Glomerular visceral epithelial cell (primary cell): ENCODE measurements at regions not wholly inside any gene's neighbourhood (a gene's known extent, or its start where the extent isn't known, plus 50 kb on each side); places are given as distances from the start of the nearest gene placed in this dataset.

Experiments used
- DNase-seq: peaks from one replicate; pipeline ENCODE4 v3.0.0-alpha.2; 2016; ENCODE audit errors: extremely low spot score

DNA sequence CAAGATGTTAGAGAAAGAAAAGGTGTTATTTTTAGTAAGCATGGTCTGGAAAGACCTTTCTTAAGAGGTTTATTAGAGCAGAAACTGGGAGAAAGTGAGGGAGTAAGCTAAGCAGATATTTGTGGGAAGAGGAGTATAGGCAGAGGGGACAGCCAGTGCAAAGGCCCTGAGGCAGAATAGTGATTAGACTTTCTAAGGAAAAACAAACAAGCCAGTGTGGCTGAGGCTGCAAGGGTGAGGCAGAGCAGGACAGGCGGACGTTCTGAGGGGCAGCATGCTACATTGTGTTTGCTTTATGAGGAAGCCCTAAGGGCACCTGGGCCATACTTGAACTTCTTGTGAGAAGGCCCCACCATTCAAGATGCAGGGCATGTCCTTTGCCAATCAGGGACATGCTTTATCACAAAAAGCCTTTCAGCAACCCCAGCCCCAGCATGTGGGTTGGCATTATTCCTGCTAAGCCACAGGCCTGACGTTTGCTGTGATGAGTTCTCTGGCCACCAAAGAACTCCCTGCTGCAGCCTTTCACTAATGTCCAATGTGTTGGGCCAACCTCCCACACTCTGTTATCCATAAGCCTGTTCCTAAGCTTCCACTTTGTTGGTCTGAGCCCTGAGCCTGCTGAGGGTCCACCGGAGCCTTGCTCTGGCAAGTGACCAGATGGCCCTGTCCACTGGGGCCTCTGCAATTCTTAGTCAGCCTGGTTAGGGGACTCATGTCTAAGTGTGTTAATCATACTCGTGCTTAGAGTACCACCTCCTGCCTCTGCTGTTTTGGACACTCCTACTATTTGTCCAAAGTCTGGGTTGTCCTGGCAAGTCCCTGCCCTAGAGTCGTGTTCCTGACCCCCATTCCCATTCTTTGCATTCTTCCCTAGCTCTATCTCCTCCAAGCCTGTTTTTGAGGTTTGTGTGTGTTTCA, 209.9 kb upstream of the CTNNB1 start:
- no peak for DNase-seq

DNA sequence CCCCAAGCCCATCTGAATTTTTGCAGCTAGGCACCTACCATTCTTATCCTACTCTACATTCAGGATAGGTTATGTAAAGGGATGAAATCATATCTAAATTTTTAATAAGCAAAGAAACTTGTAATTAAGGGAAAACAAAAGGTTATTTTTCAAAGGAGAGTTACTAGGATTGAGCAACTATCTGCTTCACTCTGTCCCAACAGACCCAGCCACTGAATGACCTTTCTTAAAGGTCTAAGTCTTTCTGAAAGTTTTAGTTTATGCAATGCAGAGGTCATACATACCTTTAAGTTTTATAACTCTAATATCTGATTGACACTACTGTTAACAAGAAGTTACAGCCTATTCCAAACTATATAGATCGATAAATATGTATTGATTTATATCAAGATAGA, 209.2 kb upstream of the CTNNB1 start:
- DNase-seq: no peak

DNA sequence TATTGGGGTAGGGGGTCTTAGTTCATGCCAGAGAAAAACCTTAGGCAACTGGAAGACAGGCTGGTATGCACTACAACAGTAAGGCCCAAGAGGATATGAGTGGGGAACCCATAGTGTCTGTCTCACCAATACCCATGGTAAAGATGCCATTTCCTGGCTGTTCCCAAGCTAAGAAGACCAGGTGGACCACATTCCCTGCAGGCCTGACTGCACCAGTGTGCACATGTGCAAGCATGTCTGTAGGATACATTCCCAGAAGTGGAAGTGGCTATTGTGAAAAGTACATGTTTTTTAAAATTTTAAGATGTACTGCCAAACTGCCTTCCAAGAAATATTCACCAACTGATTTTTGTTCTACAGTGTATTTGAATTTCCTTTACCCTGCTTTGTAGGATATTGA, 207.3 kb upstream of the CTNNB1 start:
- no peak for DNase-seq

DNA sequence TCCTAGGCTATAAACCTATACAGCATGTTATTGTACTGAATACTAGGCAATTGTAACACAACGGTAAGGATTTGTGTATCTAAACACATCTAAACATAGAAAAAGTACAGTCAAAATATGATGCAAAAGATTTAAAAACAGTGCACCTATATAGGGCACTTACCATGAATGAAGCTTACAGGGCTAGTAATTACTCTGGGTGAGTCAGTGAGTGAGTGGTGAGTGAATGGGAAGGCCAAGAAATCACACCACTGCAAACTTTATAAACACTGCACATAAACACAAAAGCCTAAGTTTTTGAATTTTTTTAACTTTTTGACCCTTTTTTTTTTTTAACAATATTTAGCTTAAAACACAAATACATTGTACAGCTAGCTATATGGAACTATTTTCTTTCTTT, 204.7 kb upstream of the CTNNB1 start:
- DNase-seq: no peak

DNA sequence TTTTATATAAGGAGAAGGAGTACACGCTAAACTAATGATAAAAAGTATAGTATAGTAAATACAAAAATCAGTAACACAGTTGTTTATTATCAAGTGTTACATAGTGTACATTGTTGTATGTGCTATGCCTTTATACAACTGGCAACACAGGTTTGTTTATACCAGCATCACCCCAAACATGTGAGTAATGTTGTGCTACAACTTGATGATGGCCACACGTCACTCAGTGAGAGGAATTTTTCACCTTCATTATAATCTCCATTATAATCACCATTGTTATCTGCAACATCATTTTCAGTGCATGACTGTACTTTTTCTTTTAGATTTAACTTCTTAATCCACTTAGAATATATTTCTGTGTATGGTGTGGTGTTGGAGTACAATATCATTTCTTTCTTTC, 204.0 kb upstream of the CTNNB1 start:
- DNase-seq: no peak

DNA sequence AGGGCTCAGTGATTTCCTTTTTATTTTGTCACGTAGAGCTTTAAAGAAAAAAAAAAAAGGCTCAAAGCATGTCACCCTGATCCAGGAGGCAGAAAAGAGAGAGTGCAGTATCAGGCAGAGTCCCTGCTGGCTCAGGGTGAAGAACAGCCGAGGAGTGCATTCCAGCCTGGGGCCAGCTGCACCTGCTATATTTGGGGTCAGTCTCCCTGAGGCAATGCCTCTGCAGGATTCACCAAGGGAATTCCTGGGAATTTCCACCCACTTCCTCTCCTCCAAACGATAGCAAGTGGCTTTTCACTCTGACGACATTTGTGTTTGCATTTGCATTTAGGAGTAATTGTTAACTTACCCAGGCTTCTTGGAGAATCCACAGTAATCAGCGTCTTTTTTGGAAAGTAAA, 202.9 kb upstream of the CTNNB1 start:
- peak; percentile 45 for DNase-seq

DNA sequence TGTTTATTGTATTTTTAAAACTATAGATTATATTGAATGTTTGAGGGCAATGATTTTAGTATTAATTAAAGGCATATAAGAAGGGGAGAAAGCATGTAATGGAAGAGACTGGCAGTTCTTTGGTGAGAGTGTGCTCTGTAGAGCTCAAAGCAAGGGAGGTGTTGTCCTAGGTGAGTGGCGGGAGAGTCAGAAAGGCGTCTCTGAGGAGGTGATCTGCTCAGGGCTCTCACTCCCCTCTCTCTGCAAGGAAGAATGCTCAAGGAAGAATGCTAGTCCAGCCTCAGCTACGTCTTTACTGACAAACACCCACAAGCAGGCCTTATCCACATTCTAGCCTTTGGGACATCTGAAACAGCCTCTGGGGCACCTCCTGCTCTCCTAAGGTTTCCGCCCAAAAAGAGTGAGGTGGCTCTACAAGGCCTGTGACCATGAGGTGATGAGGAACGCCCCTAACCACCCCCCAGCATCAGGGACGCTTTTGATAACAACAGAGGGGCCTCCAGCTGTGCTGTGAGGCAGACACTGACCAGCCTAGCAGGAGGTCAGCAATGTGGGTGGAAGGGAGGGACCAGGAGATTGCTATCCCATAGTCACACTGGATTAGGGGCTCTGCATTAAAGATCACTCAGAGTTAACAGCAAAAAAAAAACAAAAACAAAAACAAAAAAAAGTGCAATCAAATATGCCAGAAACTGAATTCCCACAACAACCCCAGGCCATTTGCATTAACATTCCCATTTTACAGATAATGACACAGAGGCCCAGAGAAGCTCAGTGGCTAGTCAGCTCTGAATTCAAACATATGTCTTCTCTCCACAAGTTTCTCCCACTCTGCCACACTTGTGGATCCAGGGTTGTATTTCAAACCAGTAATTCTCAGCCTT, 202.2 kb upstream of the CTNNB1 start:
- no peak for DNase-seq

DNA sequence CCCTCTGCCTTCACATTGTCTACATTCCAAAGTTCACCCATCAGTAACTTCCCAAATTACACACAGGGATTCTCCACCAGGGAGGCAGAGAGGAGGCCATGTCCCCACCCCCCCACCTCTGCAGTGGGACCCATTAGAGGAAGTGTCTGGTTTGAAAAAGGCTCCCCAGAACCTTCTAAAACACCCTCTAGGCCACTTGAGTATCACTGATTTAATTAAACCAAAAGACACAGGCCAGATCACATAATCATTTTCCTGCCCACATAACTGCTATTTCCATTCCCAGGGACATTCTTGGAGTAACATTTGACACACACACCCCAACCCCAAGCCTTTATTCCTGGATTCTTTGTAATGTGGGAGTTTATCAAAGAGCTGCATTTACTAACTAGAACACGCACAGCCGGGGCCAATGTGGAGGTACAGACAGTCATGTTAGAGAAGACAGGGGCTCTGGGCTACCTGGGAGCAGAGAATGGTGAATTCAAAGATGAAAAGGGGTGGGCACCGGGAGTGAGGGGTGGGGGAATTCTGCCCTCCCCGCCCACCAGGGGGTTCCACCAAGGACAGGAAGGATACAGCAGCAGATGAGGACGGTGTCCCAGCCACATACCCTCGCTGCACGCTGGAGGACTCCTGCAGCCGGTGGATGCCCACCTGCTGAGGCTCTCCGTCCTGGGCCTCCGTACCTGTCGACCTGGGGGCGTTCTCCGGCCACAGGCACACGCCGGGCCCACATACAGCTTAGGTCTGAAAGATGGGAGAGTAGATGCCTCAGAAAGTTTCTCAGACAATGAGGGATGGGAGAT, 201.4 kb upstream of the CTNNB1 start:
- DNase-seq: peak; percentile 24

DNA sequence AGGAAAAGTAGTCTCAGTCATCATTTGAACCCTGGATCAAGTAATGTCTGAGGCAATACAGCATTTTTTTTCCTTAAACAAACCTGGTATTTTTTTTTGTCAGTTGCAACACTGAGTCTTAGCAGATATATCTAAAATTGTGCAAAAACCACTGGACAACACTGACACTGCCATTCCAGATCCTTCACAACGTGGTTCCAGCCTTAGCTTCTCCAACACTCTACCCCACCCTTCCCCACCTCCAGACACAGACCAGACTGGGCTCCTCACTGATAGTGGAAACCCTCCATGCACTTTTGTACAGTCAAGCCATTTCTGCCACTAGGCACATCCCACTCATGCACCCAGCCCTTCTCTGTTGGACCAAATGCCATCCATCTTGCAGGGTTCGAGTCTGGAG, 199.6 kb upstream of the CTNNB1 start:
- no peak for DNase-seq

DNA sequence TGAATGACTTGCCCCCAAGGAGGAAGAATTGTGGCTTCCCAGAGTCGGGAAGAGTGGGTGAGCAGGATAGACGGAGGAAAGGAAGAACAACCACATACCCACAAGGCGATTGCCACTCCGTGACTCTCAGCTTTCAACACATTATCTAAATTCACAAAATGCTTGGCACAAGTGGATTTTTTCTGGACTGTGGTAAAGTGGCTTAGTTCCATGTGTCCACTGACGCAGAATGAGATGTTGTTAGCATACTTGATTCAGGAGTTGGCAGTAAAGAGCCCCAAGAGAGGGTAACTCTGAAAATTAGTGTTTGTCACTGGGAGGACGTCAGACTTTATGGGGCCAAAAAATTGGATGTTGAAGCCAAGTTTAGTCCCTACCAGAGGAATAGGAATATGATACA, 198.8 kb upstream of the CTNNB1 start:
- peak; percentile 33 for DNase-seq

DNA sequence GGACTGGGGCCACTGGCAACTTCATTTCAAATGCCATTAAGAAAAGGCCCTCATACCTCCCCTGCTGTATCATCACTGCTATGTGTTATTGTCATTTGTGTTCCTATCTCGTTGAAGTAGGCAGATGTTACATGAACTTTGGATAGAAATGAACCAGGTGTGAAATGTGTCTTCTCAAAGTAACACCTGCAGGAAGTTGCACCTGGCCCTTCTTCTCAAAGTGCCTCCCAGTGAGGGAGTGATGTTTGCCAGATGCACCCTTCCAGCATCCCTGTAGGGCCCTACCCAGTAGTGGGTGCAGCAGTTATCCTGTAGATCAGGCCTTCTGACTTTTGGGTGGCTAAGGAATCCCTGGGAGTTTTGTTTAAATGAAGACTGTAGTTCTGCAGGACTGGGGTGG, 197.7 kb upstream of the CTNNB1 start:
- no peak for DNase-seq

DNA sequence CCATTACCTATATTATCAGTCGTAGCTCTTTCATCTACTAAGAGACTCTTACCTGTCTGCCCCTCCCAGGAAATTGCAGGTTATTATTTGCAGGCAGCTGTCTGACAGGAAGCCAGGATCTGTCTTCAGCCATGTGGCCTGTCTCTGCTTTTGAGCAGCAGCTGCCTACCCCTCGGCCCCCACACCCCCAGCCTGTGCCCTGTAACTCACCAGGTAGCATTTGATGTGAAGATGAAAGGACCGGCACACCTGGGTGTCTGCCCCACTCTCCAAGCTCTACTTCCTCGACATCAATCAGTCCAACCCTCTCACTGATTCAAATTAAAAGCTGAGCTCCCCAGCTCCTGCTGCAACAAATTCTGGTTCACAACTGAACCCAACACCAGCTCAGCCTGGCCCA, 197.2 kb upstream of the CTNNB1 start:
- DNase-seq: no peak

DNA sequence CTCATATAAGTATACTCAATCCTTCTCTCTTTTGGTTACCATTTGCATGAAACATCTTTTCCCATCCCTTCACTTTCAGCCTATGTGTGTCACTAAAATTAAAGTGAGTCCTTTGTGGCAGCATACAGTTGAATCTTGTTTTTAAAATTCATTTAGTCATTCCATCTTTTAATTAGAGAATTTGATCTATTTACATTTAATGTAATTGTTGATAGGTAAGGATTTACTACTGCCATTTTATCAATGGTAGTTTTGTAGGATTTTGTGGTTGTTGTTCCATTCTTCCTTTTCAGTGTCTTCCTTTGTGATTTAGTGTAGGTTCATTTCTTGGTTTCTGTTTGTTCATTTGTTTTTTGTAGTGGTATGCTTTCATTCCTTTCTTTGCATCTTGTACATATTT, 191.9 kb upstream of the CTNNB1 start:
- no peak for DNase-seq

DNA sequence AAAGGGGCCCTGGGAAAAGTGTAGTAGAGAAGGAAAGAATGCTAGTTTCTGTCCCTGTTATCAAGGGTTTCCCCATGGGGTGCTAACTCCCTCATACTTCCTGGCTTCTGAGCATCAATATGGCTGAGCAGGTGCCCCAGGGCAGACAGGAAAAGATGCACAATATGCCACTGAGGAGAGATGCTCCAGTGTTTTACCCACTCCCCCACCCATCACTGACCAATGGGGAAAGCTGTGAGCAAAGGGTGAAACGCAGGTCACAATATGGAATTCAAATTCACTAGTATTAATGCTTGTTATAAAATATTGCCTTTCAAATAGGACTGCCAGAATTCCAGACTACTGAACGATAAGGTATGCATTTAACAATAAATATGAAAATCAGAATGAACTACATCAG, 187.5 kb upstream of the CTNNB1 start:
- no peak for DNase-seq

DNA sequence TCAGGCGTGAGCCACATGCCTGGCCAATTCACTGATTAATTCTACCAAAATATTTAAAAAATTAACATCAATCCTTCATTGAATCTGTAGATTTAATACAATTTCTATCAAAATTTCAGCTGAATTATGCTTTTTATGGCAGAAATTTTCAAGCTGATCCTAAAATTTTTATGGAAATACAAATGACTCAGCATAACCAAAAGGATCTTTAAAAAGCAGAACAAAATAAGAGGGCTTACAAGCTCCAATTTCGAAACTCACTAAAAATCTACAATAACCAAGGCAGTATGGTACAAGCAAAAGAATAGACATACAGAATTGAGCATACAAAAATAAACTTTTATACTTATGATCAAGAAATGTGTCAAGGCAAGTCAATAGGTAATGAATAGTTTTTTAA, 180.4 kb upstream of the CTNNB1 start:
- no peak for DNase-seq

DNA sequence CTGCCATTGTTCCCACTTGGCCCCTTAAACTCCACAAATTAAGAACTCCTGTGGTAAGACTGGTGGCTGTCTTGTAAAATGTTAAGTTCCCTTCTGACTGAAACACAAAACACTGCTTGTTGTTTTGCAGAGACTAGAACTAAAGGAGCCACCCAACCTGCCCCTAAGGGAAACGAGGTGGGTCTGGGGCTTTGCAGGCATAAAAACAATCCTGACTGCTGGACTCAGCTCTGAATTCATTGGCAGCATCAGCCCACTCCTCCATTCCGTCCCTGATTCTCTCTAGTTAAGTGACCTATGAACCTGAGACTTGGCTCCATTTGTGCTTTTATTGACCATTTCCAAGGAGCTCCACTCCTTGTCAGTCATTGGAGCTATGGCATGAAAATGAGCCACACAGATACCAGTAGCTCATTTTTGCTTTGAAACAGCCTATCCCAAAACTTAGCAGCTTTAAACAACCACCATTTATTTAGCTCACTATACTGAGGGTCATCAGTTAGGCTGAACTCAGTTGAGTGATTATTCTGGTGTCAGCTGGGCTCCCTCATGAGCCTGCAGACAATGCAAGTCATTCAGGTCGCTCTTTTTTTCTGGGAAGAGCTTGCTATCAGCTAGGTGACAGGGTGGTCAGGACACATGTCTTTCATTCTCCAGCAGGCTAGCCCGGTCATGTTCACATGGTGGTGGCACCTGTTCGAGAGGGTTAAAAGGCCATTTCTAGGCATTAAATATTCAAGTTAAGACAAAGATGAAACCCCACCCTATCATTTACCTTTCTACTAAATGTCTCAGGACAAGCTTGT, 175.1 kb upstream of the CTNNB1 start:
- no peak for DNase-seq

DNA sequence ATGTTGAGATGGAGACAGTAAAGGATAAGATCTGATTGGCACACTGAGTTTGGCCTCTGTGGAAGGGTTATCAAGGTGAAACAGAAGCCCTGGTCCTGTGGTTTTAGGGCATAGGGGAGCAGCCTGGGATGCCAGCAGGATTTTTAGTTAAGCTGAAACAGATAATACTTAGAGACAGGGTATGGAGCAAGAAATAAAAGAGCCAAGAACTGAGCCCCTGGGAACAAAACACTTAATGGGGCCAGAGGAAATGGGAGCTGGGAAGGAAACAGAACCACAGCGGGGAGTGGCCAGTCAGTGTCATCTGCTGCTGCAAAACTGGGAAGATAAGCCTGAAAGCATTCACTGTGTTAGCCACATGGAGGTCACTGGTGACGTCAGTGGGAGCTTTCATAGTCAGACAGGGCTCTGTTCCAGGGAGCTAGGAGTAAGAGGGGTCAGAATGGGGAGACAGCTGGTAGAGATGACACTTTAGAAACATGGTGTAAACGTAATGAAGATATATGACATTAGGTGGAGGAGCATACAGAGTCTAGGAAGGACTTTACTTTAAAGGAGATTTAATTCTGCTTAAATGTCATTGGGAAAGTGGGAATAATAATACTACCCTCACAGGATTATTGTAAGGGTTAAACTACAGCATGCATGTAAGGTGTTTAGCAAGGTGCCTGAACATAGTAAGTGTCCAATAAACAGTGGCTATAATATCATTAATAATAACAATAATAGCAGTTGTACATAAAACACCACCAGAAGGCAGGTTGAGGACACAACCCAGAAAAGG, 172.7 kb upstream of the CTNNB1 start:
- DNase-seq: peak; percentile 25

DNA sequence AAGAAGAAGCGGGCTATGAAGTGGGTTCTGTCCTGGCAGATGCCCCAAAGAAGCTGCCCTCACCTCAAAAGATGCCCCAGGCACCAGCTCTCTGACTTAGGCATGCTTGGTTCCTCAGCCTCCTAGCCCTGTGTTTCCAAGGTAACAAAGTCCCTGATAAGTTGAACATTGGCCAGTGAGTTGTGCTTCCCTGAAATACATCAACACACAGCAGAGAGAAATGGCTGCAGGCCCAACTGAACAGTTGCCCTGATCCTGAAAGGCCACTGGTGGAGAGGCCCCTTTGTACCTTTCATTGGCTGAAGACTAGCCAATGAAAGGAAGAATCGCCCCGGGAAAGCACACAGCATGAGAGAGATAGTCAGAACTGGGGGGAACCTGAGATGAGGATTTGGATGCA, 169.9 kb upstream of the CTNNB1 start:
- no peak for DNase-seq

DNA sequence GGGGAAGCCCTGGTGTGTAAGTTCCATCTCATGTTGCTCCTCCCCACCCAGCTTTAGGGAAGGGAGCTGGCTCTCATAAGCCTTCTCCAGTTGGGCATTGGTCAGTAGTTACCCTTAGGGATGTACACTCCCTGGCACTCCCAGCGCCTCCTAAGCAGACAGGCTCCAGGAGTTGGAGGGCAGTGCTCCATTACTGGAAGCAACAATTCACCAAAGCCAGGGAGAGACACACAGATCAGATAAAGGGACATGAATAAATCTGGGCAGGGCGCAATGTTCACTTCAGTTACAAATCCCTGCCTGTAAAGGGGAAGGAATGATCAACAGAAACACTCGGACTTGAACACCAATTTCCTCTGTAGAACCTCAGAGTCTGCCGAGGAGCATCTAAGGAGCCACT, 169.1 kb upstream of the CTNNB1 start:
- no peak for DNase-seq

DNA sequence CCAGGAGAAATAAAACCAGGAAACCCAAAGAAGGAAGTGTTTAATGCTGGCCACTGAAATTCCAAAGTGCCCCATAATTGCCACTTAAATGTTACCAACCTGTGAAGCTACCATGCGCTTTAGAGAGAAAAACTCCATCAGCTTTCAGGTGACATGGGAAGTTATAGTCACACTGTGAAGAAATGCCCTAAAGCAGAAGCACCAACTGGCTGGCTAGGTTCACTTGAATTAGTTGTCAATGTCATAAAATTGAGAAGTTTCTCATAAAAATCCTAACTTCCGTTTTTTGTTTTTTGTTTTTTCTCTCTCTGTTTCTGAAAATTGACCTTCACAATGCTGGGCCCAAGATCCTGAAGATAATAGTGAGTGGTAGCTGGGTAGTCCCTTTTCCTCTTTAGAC, 167.9 kb upstream of the CTNNB1 start:
- no peak for DNase-seq
